Adrenal gland (tissue), 9 donors: ENCODE measurements at regions not wholly inside any gene's neighbourhood (a gene's known extent, or its start where the extent isn't known, plus 50 kb on each side); places are given as distances from the start of the nearest gene placed in this dataset.

Source experiments
- DNase-seq, 7 donors: peaks; one replicate each; pipeline ENCODE4 v3.0.0-alpha.2; 2019 to 2020
- H3K27ac ChIP-seq, 5 donors: fragments of 200-600 bp; sonication (generic) in 4 of 5; 1 replicate in 3 of 5; 2 replicates in 2 of 5; pipeline versions ENCODE4 v1.5.1 to v1.8.0; 2016 to 2020; ENCODE audit warnings: mild to moderate bottlenecking in 1 of 5
- H3K27me3 ChIP-seq: fragments of 200-600 bp; 2 replicates; pipeline ENCODE4 v1.8.0; 2021
- H3K36me3 ChIP-seq, 2 donors: fragments of 200-600 bp; replicated peaks in 1 of 2; 1 replicate in 1 of 2; 2 replicates in 1 of 2; pipeline versions ENCODE4 v1.5.1 to v1.8.0; 2018 to 2022
- H3K4me1 ChIP-seq, 2 donors: fragments of 200-600 bp; replicated peaks in 1 of 2; 1 replicate in 1 of 2; 2 replicates in 1 of 2; pipeline versions ENCODE4 v1.5.1 to v1.8.0; 2018 to 2021
- H3K4me3 ChIP-seq, 4 donors: fragments of 200-600 bp; sonication (generic) in 3 of 4; one replicate each; pipeline ENCODE4 v1.5.1; 2016 to 2018
- H3K9me3 ChIP-seq, 3 donors: fragments of 200-600 bp; sonication (generic) in 1 of 3; replicated peaks in 1 of 3; 1 replicate in 2 of 3; 2 replicates in 1 of 3; pipeline versions ENCODE4 v1.5.1 to v1.8.0; 2016 to 2021
- POLR2A ChIP-seq, 2 donors: fragments of 450-650 bp; IDR thresholded peaks; one replicate each; pipeline ENCODE4 v1.6.1; 2017; ENCODE audit warnings: antibody characterized with exemption in 2 of 2, mild to moderate bottlenecking in 2 of 2, moderate library complexity in 1 of 2
- WGBS, 4 donors: extraction: QIAGEN DNeasy Blood & Tissue Kit in 2 of 4; methylation state at CpG; one replicate each; pipeline versions ENCODE4 v1.1.5 to v1.1.7; 2013 to 2017; 5-methylcytosine and 5-hydroxymethylcytosine counted together
- intact Hi-C, 2 donors: fragments of 100-400 bp; cut with DNase I; formaldehyde crosslinking; loops; one replicate each; pipeline versions ENCODE4 v1.14.1 to v1.15.0; 2022 to 2023
- TF ChIP-seq, protein P1 (sequence below), 6 experiments: fragments of 450-650 bp in 4 of 6; fragments of 200-600 bp in 2 of 6; sonication (generic) in 1 of 6; IDR thresholded peaks; 1 replicate in 5 of 6; 2 replicates in 1 of 6; pipeline versions ENCODE4 v1.5.1 to v1.8.0; 2016 to 2021; ENCODE audit warnings: antibody characterized with exemption in 6 of 6, mild to moderate bottlenecking in 2 of 6, moderate library complexity in 1 of 6
- donor health status: healthy with polysubstance abuse.
- donor health status: Bipolar disorder and iron deficiency.
- donor health status: DM: yes; HTN: yes; CAD: no.
- donor health status: DM: no; HTN: no; CAD: no.
- donor health status: DM: no; HTN: no; CAD: no.

- no peaks in the 10 kb centered on the region for H3K4me1 ChIP-seq
- 29 to 54% (median 43%) methylated on average over 2 to 3 of the region's 3 CpGs for WGBS, 4 donors
- H3K9me3 ChIP-seq = no peaks in the 10 kb centered on the region
- H3K27me3 ChIP-seq = no peaks in the 10 kb centered on the region
- DNase-seq = no peak
- TF ChIP-seq, protein P1, sequence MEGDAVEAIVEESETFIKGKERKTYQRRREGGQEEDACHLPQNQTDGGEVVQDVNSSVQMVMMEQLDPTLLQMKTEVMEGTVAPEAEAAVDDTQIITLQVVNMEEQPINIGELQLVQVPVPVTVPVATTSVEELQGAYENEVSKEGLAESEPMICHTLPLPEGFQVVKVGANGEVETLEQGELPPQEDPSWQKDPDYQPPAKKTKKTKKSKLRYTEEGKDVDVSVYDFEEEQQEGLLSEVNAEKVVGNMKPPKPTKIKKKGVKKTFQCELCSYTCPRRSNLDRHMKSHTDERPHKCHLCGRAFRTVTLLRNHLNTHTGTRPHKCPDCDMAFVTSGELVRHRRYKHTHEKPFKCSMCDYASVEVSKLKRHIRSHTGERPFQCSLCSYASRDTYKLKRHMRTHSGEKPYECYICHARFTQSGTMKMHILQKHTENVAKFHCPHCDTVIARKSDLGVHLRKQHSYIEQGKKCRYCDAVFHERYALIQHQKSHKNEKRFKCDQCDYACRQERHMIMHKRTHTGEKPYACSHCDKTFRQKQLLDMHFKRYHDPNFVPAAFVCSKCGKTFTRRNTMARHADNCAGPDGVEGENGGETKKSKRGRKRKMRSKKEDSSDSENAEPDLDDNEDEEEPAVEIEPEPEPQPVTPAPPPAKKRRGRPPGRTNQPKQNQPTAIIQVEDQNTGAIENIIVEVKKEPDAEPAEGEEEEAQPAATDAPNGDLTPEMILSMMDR (IDR thresholded peaks at IDR 0.05) = no peak
- H3K36me3 ChIP-seq = no peaks in the 10 kb centered on the region
- H3K27ac ChIP-seq = no peak overlapping the region
- intact Hi-C loops = loop anchor here in 1 of 2 donors (10.0 kb wide), 1 partner anchor 63 kb away; no protein-coding TSS in a partner anchor
- H3K4me3 ChIP-seq = no peak overlapping the region
Measured at GRCh38 chr16:5381481-5381880, 283.9 kb upstream of the EEF2KMT start.

- TF ChIP-seq POLR2A (IDR thresholded peaks at IDR 0.05) = no peak
- TF ChIP-seq, protein P1 (IDR thresholded peaks at IDR 0.05) = no peak
- Histone ChIP-seq H3K4me1 (no peaks in the 10 kb centered on the region), H3K4me3 (no peak overlapping the region), H3K36me3 (no peaks in the 10 kb centered on the region), H3K27me3 (no peaks in the 10 kb centered on the region), H3K27ac (no peak overlapping the region), H3K9me3 (no peaks in the 10 kb centered on the region)
- WGBS, 4 donors = 52 to 72% (median 65%) methylated on average over 9 to 10 of the region's 10 CpGs
- intact Hi-C loops = loop anchor here in 1 of 2 donors (10.0 kb wide), 1 partner anchor 65 kb away; no protein-coding TSS in a partner anchor
- DNase-seq = no peak
Measured at GRCh38 chr16:5379954-5380353, 282.4 kb upstream of the EEF2KMT start.

- no peaks in the 10 kb centered on the region for H3K9me3 ChIP-seq
- H3K27me3 ChIP-seq = no peaks in the 10 kb centered on the region
- no peaks in the 10 kb centered on the region for H3K36me3 ChIP-seq
- TF ChIP-seq, protein P1 (IDR thresholded peaks at IDR 0.05) = no peak
- TF ChIP-seq POLR2A (IDR thresholded peaks at IDR 0.05) = no peak
- no peaks in the 10 kb centered on the region for H3K4me1 ChIP-seq
- WGBS, 4 donors = 65 to 74% (median 71%) methylated on average over 3 to 4 of the region's 4 CpGs
- H3K27ac ChIP-seq = no peak overlapping the region
- no peak for DNase-seq
- intact Hi-C loops = no loop called here
- no peak overlapping the region for H3K4me3 ChIP-seq
Measured at GRCh38 chr16:5378531-5378930, 280.9 kb upstream of the EEF2KMT start.

- Histone ChIP-seq H3K27me3 (no peaks in the 10 kb centered on the region), H3K4me1 (no peaks in the 10 kb centered on the region), H3K9me3 (no peaks in the 10 kb centered on the region), H3K36me3 (no peaks in the 10 kb centered on the region), H3K27ac (no peak overlapping the region), H3K4me3 (no peak overlapping the region)
- TF ChIP-seq POLR2A (IDR thresholded peaks at IDR 0.05) = no peak
- TF ChIP-seq, protein P1 (IDR thresholded peaks at IDR 0.05) = no peak
- 29 to 34% (median 32%) methylated on average over 10 of the region's 10 CpGs for WGBS, 4 donors
- no peak for DNase-seq
- intact Hi-C loops = no loop called here
Measured at GRCh38 chr16:5377280-5377898, 279.8 kb upstream of the EEF2KMT start.
